ENCODE measurements at regions not wholly inside any gene's neighbourhood (a gene's known extent, or its start where the extent isn't known, plus 50 kb on each side); places are given as distances from the start of the nearest gene placed in this dataset.

- H3K4me1 ChIP-seq (ENCODE audit: control insufficient read depth, insufficient read depth, low read length): no peaks in the 10 kb centered on the region
- POLR2A ChIA-PET (ENCODE audit: unreplicated experiment): no interaction called here
- no peak overlapping the region for H2AFZ ChIP-seq (replicated peaks; ENCODE audit: low read length, poor library complexity)
- no peak overlapping the region for H4K5ac ChIP-seq (ENCODE audit: low read depth, low read length)
- H3K4me2 ChIP-seq (ENCODE audit: low read depth, low read length): no peak overlapping the region
- no peak overlapping the region for H3K23ac ChIP-seq (ENCODE audit: low read depth, low read length)
- H3K4me3 ChIP-seq (ENCODE audit: insufficient read depth, low read depth, low read length): no peak overlapping the region
- no peak overlapping the region for H3K56ac ChIP-seq (ENCODE audit: extremely low read depth, insufficient read depth, low read length)
- DNase-seq (no peak), ATAC-seq (ENCODE audit: low read depth) (no peak)
- no CpG with 5 or more reads among the region's 4 CpGs for WGBS, 2 experiments (ENCODE audit: extremely low coverage in 2 of 2, insufficient read length in 1 of 2)
- no peak overlapping the region for H4K91ac ChIP-seq (ENCODE audit: insufficient read depth, low read depth, low read length)
- dilution Hi-C loops (cut with HindIII; ENCODE audit: low sequenced_read_pairs, unreplicated experiment) (no loop called here), intact Hi-C loops (cut with micrococcal nuclease) (no loop called here), in situ Hi-C loops (cut with MboI; ENCODE audit: low sequenced_read_pairs) (loop anchor here (25.0 kb wide), 1 partner anchor 903 kb away; no protein-coding TSS in a partner anchor)
- no peaks in the 10 kb centered on the region for H3K79me1 ChIP-seq (ENCODE audit: low read depth in 1 of 2, low read length in 2 of 2)
- H2AK5ac ChIP-seq (ENCODE audit: low read depth, low read length): no peak overlapping the region
- no peaks in the 10 kb centered on the region for H3K36me3 ChIP-seq (ENCODE audit: control insufficient read depth, insufficient read depth, low read length)
- H3K4ac ChIP-seq (ENCODE audit: low read depth, low read length): no peak overlapping the region
- H2BK15ac ChIP-seq (ENCODE audit: low read depth, low read length): no peak overlapping the region
- no peak for TF ChIP-seq RAD21 (IDR thresholded peaks at IDR 0.05; ENCODE audit: low read length)
- no peak for TF ChIP-seq MXI1 (IDR thresholded peaks at IDR 0.05; ENCODE audit: borderline replicate concordance, low read depth, low read length)
- no peak for TF ChIP-seq NFE2L2 (IDR thresholded peaks at IDR 0.05; ENCODE audit: low read depth, low read length)
- TF ChIP-seq, protein P1, sequence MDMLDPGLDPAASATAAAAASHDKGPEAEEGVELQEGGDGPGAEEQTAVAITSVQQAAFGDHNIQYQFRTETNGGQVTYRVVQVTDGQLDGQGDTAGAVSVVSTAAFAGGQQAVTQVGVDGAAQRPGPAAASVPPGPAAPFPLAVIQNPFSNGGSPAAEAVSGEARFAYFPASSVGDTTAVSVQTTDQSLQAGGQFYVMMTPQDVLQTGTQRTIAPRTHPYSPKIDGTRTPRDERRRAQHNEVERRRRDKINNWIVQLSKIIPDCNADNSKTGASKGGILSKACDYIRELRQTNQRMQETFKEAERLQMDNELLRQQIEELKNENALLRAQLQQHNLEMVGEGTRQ (IDR thresholded peaks at IDR 0.05; ENCODE audit: low read depth, low read length): no peak
- TF ChIP-seq, protein P2, sequence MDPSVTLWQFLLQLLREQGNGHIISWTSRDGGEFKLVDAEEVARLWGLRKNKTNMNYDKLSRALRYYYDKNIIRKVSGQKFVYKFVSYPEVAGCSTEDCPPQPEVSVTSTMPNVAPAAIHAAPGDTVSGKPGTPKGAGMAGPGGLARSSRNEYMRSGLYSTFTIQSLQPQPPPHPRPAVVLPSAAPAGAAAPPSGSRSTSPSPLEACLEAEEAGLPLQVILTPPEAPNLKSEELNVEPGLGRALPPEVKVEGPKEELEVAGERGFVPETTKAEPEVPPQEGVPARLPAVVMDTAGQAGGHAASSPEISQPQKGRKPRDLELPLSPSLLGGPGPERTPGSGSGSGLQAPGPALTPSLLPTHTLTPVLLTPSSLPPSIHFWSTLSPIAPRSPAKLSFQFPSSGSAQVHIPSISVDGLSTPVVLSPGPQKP (IDR thresholded peaks at IDR 0.05; ENCODE audit: borderline replicate concordance, low read depth, low read length): no peak
- no peak for TF ChIP-seq MAZ (IDR thresholded peaks at IDR 0.05; ENCODE audit: borderline replicate concordance, low read depth, low read length)
- TF ChIP-seq POLR2A (IDR thresholded peaks at IDR 0.05; ENCODE audit: low read depth, low read length): no peak
- no peak for TF ChIP-seq CEBPB (IDR thresholded peaks at IDR 0.05; ENCODE audit: low read depth, low read length)
- no peak for TF ChIP-seq RCOR1 (IDR thresholded peaks at IDR 0.05; ENCODE audit: insufficient replicate concordance, low read length)
- TF ChIP-seq BHLHE40 (IDR thresholded peaks at IDR 0.05; ENCODE audit: low read depth, low read length): no peak
- TF ChIP-seq, protein P3, sequence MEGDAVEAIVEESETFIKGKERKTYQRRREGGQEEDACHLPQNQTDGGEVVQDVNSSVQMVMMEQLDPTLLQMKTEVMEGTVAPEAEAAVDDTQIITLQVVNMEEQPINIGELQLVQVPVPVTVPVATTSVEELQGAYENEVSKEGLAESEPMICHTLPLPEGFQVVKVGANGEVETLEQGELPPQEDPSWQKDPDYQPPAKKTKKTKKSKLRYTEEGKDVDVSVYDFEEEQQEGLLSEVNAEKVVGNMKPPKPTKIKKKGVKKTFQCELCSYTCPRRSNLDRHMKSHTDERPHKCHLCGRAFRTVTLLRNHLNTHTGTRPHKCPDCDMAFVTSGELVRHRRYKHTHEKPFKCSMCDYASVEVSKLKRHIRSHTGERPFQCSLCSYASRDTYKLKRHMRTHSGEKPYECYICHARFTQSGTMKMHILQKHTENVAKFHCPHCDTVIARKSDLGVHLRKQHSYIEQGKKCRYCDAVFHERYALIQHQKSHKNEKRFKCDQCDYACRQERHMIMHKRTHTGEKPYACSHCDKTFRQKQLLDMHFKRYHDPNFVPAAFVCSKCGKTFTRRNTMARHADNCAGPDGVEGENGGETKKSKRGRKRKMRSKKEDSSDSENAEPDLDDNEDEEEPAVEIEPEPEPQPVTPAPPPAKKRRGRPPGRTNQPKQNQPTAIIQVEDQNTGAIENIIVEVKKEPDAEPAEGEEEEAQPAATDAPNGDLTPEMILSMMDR (conservative IDR thresholded peaks at IDR 0.05; ENCODE audit: low read depth, low read length): no peak
- TF ChIP-seq FOS (IDR thresholded peaks at IDR 0.05; ENCODE audit: low read depth, low read length): no peak
- no peak overlapping the region for H2BK120ac ChIP-seq (ENCODE audit: low read depth, low read length)
- H3K27me3 ChIP-seq (ENCODE audit: control insufficient read depth, insufficient read depth, low read length): 0 out of 2 replicates have a peak, but pooled peaks cover 2% of the 10 kb centered on the region
- H3K14ac ChIP-seq (replicated peaks; ENCODE audit: low read depth, low read length): no peak overlapping the region
- H2BK20ac ChIP-seq (ENCODE audit: low read depth, low read length): no peak overlapping the region
- H4K8ac ChIP-seq (ENCODE audit: low read depth in 2 of 2, low read length in 2 of 2): no peak overlapping the region
- H4K20me1 ChIP-seq (ENCODE audit: insufficient read depth, low read length): no peaks in the 10 kb centered on the region
- no peak overlapping the region for H3K18ac ChIP-seq (ENCODE audit: low read depth, low read length)
- CTCF ChIA-PET: no interaction called here
- no TSS peak for BruUV-seq (replicated peaks)
- no peak overlapping the region for H2AK9ac ChIP-seq (replicated peaks; ENCODE audit: low read depth, low read length, poor library complexity)
- H3K9ac ChIP-seq (ENCODE audit: low read depth, low read length): no peak overlapping the region
- no peaks in the 10 kb centered on the region for H3K9me3 ChIP-seq (ENCODE audit: control insufficient read depth, insufficient read depth, low read length)
- no peak overlapping the region for H2BK5ac ChIP-seq (ENCODE audit: low read depth, low read length, poor library complexity, severe bottlenecking)
- no peaks in the 10 kb centered on the region for H3K9me1 ChIP-seq (ENCODE audit: insufficient read depth, low read length)
- H3K27ac ChIP-seq (ENCODE audit: insufficient read depth, low read length): no peak overlapping the region
Observed at GRCh38 chr20:60209048-60209447, 250.8 kb downstream of the CDH26 start.
